Thyroid gland (tissue), 4 donors: ENCODE measurements at regions not wholly inside any gene's neighbourhood (a gene's known extent, or its start where the extent isn't known, plus 50 kb on each side); places are given as distances from the start of the nearest gene placed in this dataset.

ENCODE experiments used
- POLR2A ChIP-seq, 2 donors: fragments of 450-650 bp; IDR thresholded peaks; one replicate each; pipeline ENCODE4 v1.6.1; 2017; ENCODE audit warnings: antibody characterized with exemption in 2 of 2, mild to moderate bottlenecking in 2 of 2, moderate library complexity in 1 of 2
- TF ChIP-seq, protein P1 (sequence below), 6 experiments: fragments of 200-600 bp in 3 of 6; fragments of 450-650 bp in 3 of 6; sonication (generic) in 3 of 6; IDR thresholded peaks; one replicate each; pipeline ENCODE4 v1.5.1; 2016 to 2019; ENCODE audit warnings: antibody characterized with exemption in 6 of 6, mild to moderate bottlenecking in 2 of 6, inconsistent platforms in 1 of 6, moderate library complexity in 1 of 6

DNA sequence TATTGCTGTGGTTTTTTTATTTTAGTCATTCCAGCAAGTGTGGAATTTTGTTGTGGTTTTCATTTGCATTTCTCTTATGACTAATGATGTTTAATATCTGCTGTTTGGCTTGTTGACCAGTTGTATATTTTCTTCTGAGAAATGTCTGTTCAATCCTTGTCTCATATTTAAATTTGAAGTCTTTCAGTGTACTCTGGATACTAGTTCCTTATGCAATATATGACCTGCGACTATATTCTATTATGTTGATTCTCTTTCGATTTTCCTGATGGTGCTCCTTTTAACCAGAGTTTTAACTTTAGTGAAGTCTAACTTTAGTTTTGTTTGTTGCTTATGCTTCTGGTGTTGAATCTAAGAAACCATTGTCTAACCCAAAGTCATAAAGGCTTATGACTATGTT lies 1528.0 kb downstream of the TECRL start:
- no peak for TF ChIP-seq POLR2A (IDR thresholded peaks at IDR 0.05)
- TF ChIP-seq, protein P1, sequence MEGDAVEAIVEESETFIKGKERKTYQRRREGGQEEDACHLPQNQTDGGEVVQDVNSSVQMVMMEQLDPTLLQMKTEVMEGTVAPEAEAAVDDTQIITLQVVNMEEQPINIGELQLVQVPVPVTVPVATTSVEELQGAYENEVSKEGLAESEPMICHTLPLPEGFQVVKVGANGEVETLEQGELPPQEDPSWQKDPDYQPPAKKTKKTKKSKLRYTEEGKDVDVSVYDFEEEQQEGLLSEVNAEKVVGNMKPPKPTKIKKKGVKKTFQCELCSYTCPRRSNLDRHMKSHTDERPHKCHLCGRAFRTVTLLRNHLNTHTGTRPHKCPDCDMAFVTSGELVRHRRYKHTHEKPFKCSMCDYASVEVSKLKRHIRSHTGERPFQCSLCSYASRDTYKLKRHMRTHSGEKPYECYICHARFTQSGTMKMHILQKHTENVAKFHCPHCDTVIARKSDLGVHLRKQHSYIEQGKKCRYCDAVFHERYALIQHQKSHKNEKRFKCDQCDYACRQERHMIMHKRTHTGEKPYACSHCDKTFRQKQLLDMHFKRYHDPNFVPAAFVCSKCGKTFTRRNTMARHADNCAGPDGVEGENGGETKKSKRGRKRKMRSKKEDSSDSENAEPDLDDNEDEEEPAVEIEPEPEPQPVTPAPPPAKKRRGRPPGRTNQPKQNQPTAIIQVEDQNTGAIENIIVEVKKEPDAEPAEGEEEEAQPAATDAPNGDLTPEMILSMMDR (IDR thresholded peaks at IDR 0.05), result no peak
